Transverse colon (tissue), 1 donor: ENCODE measurements at regions not wholly inside any gene's neighbourhood (a gene's known extent, or its start where the extent isn't known, plus 50 kb on each side); places are given as distances from the start of the nearest gene placed in this dataset.

Source experiments
- EP300 ChIP-seq: sonication (generic); formaldehyde crosslinking; IDR thresholded peaks from one replicate; pipeline ENCODE4 v1.6.1; 2017; ENCODE audit warnings: antibody characterized with exemption, low read depth
- POLR2A ChIP-seq: fragments of 450-650 bp; IDR thresholded peaks from one replicate; pipeline ENCODE4 v1.6.1; 2016; ENCODE audit warnings: antibody characterized with exemption, mild to moderate bottlenecking, moderate library complexity

DNA sequence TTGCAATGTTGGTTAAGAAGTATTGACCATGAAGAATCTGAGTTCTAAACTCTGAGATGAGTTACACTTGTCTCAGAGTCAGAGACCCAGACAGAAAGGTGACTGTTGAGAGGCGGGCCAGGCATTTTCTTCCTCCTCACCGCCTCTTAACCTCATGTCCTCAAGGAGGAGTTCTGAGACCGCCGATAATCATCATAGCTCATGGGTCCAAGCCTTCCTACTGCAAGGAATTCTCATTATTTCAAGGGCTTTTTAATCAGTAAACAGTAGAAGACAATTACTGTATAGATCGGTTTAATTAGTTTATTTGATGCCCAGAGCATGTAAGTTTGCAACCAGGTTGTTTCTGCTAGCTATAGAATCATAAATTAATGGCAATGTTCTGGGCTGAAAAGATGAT lies 382.4 kb upstream of the MMS22L start:
- no peak for TF ChIP-seq EP300
- no peak for TF ChIP-seq POLR2A
